Liver (tissue), 3 donors: ENCODE measurements at regions not wholly inside any gene's neighbourhood (a gene's known extent, or its start where the extent isn't known, plus 50 kb on each side); places are given as distances from the start of the nearest gene placed in this dataset.

Source experiments
- CTCF ChIP-seq: fragments of 150-350 bp; IDR thresholded peaks from 2 replicates; pipeline ENCODE4 v1.5.1; 2017; ENCODE audit warnings: improper control_type of control experiment, low read depth, low read length; ENCODE audit not compliant: missing input control
- FOXA1 ChIP-seq: IDR thresholded peaks from 2 replicates; pipeline ENCODE4 v1.6.1; 2016; ENCODE audit warnings: antibody characterized with exemption
- GABPA ChIP-seq, 2 donors: IDR thresholded peaks in 1 of 2; conservative IDR thresholded peaks in 1 of 2; 2 replicates each; pipeline ENCODE4 v1.6.1; 2016; ENCODE audit warnings: antibody characterized with exemption in 2 of 2, mild to moderate bottlenecking in 1 of 2, moderate library complexity in 1 of 2
- TAF1 ChIP-seq: conservative IDR thresholded peaks from 2 replicates; pipeline ENCODE4 v1.6.1; 2016; ENCODE audit warnings: antibody characterized with exemption, mild to moderate bottlenecking
- donor health status: healthy.
- donor health status: healthy.

DNA sequence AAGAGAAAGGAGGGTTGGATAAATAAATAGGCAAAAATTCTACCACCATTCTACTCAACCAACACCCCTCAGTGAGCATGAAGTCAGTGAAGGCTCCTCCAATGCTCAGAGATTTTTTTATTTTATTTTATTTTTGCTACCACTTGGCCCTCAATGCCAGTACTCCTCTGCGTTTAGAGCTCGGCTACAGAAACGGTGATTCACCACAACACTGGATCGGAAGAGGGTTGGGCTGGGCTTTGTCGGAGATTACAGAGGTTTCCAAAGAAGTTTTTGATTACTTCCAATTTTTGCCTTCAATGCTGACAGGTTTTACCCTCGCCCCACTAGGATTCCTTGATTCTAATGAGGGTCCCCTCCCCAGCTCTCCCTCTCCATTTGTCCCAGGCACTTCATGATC is 1027.2 kb upstream of the TMEM132C start:
- TF ChIP-seq CTCF, result no peak
- no peak for TF ChIP-seq TAF1
- no peak for TF ChIP-seq GABPA (IDR thresholded peaks at IDR 0.05 in 1 of 2, conservative IDR thresholded peaks at IDR 0.05 in 1 of 2)
- TF ChIP-seq FOXA1, result no peak
